ENCODE measurements at regions not wholly inside any gene's neighbourhood (a gene's known extent, or its start where the extent isn't known, plus 50 kb on each side); places are given as distances from the start of the nearest gene placed in this dataset.
A peak's percentile ranks its signal among the peaks of the same experiment; 100 is the strongest.
"Not testable (repeated sequence)": the region's sequence is repeated elsewhere in the genome, so short reads cannot be mapped to it uniquely, and the experiment has no call there.

DNA sequence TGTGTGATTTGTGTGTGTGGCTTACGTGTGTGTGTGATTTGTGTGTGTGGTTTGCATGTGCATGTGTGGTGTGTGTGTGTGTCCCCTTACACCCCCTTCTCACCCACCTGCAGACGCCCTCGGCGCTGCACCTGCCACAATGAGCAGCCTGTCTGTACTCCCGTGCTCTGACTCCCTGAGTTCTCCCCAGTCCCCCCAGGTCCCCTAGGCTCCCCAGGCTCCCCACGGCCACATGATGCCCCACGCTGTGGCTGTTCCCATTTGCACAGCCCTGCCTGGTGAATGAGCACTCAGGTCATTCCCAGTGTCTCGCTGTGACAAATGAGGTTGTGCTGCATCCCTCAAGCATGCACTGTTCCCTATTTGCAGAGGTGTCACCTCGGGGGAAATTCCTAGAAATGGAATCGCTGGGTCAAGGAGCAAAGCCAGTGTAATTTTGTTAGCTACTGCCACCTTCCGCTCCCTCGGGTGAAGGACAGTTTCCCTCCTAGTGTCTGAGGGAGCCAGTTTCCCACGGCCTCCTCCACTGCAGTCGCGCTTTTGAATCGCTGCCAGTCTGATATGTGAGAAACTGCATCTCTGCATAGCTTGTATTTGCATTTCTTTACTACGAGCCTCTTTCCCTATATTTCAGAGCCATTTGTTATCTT lies 180.4 kb upstream of the FOXD4L5 start:
- H4K20me1 ChIP-seq (ENCODE audit: insufficient read depth); H3K4me1 ChIP-seq (ENCODE audit: control insufficient read depth in 1 of 2, insufficient read depth in 2 of 2, low read depth in 1 of 2, low read length in 1 of 2); H3K4me2 ChIP-seq; POLR2A ChIA-PET; H3K27me3 ChIP-seq (ENCODE audit: insufficient read depth); H3K9ac ChIP-seq; H3K79me2 ChIP-seq (ENCODE audit: insufficient read depth); H3K36me3 ChIP-seq (replicated peaks in 1 of 2; ENCODE audit: control insufficient read depth in 1 of 2, insufficient read depth in 2 of 2, low read length in 1 of 2); H3K4me3 ChIP-seq (ENCODE audit: low read depth in 2 of 2, low read length in 1 of 2); H3F3A ChIP-seq (replicated peaks; ENCODE audit: insufficient read depth); CTCF ChIA-PET; H3K9me2 ChIP-seq; H3K27ac ChIP-seq (ENCODE audit: low read depth in 2 of 2, low read length in 1 of 2); H3K9me3 ChIP-seq; H2AFZ ChIP-seq (ENCODE audit: low read depth): not testable (repeated sequence)
- peak; percentile 45 for TF ChIP-seq RAD21 (IDR thresholded peaks at IDR 0.05; ENCODE audit: low read length)
- TF ChIP-seq, protein P1, sequence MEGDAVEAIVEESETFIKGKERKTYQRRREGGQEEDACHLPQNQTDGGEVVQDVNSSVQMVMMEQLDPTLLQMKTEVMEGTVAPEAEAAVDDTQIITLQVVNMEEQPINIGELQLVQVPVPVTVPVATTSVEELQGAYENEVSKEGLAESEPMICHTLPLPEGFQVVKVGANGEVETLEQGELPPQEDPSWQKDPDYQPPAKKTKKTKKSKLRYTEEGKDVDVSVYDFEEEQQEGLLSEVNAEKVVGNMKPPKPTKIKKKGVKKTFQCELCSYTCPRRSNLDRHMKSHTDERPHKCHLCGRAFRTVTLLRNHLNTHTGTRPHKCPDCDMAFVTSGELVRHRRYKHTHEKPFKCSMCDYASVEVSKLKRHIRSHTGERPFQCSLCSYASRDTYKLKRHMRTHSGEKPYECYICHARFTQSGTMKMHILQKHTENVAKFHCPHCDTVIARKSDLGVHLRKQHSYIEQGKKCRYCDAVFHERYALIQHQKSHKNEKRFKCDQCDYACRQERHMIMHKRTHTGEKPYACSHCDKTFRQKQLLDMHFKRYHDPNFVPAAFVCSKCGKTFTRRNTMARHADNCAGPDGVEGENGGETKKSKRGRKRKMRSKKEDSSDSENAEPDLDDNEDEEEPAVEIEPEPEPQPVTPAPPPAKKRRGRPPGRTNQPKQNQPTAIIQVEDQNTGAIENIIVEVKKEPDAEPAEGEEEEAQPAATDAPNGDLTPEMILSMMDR (IDR thresholded peaks at IDR 0.05), result peak; percentile 39
- WGBS (ENCODE audit: low lambda C conversion rate), result 14% methylated on average over 13 of the region's 17 CpGs
- DNase-seq, result peak; percentile 12

DNA sequence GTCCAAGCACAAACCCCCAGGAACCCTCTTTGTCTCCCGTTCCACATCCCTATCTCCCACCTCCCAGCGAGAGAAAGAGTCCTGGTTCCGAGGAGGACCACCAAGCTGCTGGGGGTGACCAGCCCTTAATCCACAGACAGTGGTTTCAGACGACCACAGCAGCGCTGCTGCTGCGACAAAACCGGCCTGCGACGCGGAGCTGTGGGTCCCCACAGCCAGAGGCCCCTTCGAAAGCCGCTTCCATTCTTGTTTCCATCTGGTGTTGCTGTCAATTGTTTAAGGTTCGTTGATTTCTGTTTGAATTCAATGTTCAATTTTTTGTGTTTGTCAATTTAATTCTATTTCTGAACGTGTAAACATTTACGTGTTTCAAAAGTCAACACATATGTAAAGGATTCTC lies 177.5 kb upstream of the FOXD4L5 start:
- CTCF ChIA-PET; H3F3A ChIP-seq (replicated peaks; ENCODE audit: insufficient read depth); H3K4me1 ChIP-seq (ENCODE audit: control insufficient read depth in 1 of 2, insufficient read depth in 2 of 2, low read depth in 1 of 2, low read length in 1 of 2); H4K20me1 ChIP-seq (ENCODE audit: insufficient read depth); H3K27ac ChIP-seq (ENCODE audit: low read depth in 2 of 2, low read length in 1 of 2); H3K4me3 ChIP-seq (ENCODE audit: low read depth in 2 of 2, low read length in 1 of 2); H2AFZ ChIP-seq (ENCODE audit: low read depth); H3K4me2 ChIP-seq; H3K9me2 ChIP-seq; H3K36me3 ChIP-seq (replicated peaks in 1 of 2; ENCODE audit: control insufficient read depth in 1 of 2, insufficient read depth in 2 of 2, low read length in 1 of 2); H3K9ac ChIP-seq; DNase-seq; H3K9me3 ChIP-seq; H3K27me3 ChIP-seq (ENCODE audit: insufficient read depth); H3K79me2 ChIP-seq (ENCODE audit: insufficient read depth); POLR2A ChIA-PET: not testable (repeated sequence)
- 32% methylated on average over 15 of the region's 15 CpGs for WGBS (ENCODE audit: low lambda C conversion rate)

DNA sequence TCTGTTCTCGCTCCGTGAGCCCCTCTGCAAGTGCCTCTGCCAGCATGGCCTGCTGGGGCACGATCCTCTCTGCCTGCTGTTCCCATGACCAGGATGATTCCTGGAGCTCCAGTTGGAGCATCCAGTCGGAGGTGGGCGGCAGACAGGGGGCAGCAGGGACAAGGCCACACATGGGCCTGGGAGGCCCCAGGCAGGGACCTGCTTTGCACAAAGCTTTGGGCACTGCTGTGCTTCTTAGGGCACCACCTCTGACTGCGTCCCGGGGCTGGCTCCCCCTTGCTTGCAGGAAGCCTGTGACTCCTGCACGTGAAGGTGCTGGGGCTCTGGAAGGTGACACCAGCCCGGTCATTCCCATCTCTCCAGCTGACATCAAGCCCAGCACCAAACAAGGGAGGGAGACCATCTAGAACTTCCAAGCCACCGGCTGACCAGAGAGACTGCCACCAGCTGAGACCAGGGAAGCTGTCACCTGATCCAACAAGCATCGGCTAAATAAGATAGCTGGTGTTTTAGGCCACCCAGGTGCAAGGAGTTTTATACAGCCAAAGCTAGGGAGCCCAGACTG lies 174.8 kb upstream of the FOXD4L5 start:
- Histone ChIP-seq H3K4me2 (no peak overlapping the region), H2AFZ (ENCODE audit: low read depth) (no peak overlapping the region), H3K9ac (no peak overlapping the region), H3K4me3 (ENCODE audit: low read depth in 2 of 2, low read length in 1 of 2) (no peak overlapping the region), H3K9me2 (no peaks in the 10 kb centered on the region), H3K36me3 (replicated peaks in 1 of 2; ENCODE audit: control insufficient read depth in 1 of 2, insufficient read depth in 2 of 2, low read length in 1 of 2) (no peaks in the 10 kb centered on the region), H3F3A (replicated peaks; ENCODE audit: insufficient read depth) (no peaks in the 10 kb centered on the region), H3K27me3 (ENCODE audit: insufficient read depth) (no peaks in the 10 kb centered on the region; the same call in none of the 2 replicates), H3K4me1 (ENCODE audit: control insufficient read depth in 1 of 2, insufficient read depth in 2 of 2, low read depth in 1 of 2, low read length in 1 of 2) (no peaks in the 10 kb centered on the region), H4K20me1 (ENCODE audit: insufficient read depth) (no peaks in the 10 kb centered on the region), H3K79me2 (ENCODE audit: insufficient read depth) (no peaks in the 10 kb centered on the region), H3K9me3 (no peaks in the 10 kb centered on the region), H3K27ac (ENCODE audit: low read depth in 2 of 2, low read length in 1 of 2) (no peak overlapping the region)
- POLR2A ChIA-PET, result no interaction called here
- no peak for DNase-seq
- CTCF ChIA-PET, result no interaction called here
- WGBS (ENCODE audit: low lambda C conversion rate), result 4% methylated on average over 3 of the region's 11 CpGs
- TF ChIP-seq, protein P1 (IDR thresholded peaks at IDR 0.05), result no peak
- TF ChIP-seq ZBTB33 (IDR thresholded peaks at IDR 0.05; ENCODE audit: borderline replicate concordance, low read depth) (no peak), SMC3 (IDR thresholded peaks at IDR 0.05; ENCODE audit: low read depth, low read length) (no peak), TCF12 (IDR thresholded peaks at IDR 0.05) (no peak), RXRA (IDR thresholded peaks at IDR 0.05; ENCODE audit: borderline replicate concordance, low read depth) (no peak), TEAD4 (IDR thresholded peaks at IDR 0.05; ENCODE audit: borderline replicate concordance, insufficient read depth) (no peak), EZH2phosphoT487 (IDR thresholded peaks at IDR 0.05; ENCODE audit: borderline replicate concordance, low read depth) (no peak), RAD21 (IDR thresholded peaks at IDR 0.05; ENCODE audit: low read length) (no peak), JUND (IDR thresholded peaks at IDR 0.05) (no peak), CHD2 (IDR thresholded peaks at IDR 0.05; ENCODE audit: low read length, partially characterized antibody) (no peak), FOXM1 (IDR thresholded peaks at IDR 0.05; ENCODE audit: low read depth) (no peak), YY1 (IDR thresholded peaks at IDR 0.05; ENCODE audit: low read depth) (no peak), POLR2AphosphoS5 (IDR thresholded peaks at IDR 0.05; ENCODE audit: low read depth, low read length) (no peak), SIN3A (IDR thresholded peaks at IDR 0.05; ENCODE audit: borderline replicate concordance, low read depth, low read length) (no peak), USF2 (IDR thresholded peaks at IDR 0.05; ENCODE audit: borderline replicate concordance, low read depth, low read length) (no peak)

Data from SK-N-SH (cell line).